Keratinocyte (primary cell): ENCODE measurements at regions not wholly inside any gene's neighbourhood (a gene's known extent, or its start where the extent isn't known, plus 50 kb on each side); places are given as distances from the start of the nearest gene placed in this dataset.
"Not testable (repeated sequence)": the region's sequence is repeated elsewhere in the genome, so short reads cannot be mapped to it uniquely, and the experiment has no call there.

Experiments used
- EZH2 ChIP-seq: IDR thresholded peaks from one replicate; pipeline ENCODE4 v1.6.1; 2012; ENCODE audit warnings: inconsistent platforms, mild to moderate bottlenecking, low read length, moderate library complexity
- TF ChIP-seq, protein P1 (sequence below), 3 experiments: IDR thresholded peaks in 1 of 3; conservative IDR thresholded peaks in 1 of 3; optimal IDR thresholded peaks in 1 of 3; 2 replicates in 2 of 3; 3 replicates in 1 of 3; pipeline versions ENCODE3 to v1.5.1; 2011; ENCODE audit warnings: low read length in 3 of 3, mild to moderate bottlenecking in 3 of 3, moderate library complexity in 2 of 3, control low read depth in 1 of 3, inconsistent platforms in 1 of 3; ENCODE audit not compliant: insufficient read depth in 2 of 3; ENCODE audit errors: extremely low read depth in 1 of 3

GRCh38 chr14:106703651-106704050, 1177.3 kb downstream of the TMEM121 start:
- TF ChIP-seq, protein P1, sequence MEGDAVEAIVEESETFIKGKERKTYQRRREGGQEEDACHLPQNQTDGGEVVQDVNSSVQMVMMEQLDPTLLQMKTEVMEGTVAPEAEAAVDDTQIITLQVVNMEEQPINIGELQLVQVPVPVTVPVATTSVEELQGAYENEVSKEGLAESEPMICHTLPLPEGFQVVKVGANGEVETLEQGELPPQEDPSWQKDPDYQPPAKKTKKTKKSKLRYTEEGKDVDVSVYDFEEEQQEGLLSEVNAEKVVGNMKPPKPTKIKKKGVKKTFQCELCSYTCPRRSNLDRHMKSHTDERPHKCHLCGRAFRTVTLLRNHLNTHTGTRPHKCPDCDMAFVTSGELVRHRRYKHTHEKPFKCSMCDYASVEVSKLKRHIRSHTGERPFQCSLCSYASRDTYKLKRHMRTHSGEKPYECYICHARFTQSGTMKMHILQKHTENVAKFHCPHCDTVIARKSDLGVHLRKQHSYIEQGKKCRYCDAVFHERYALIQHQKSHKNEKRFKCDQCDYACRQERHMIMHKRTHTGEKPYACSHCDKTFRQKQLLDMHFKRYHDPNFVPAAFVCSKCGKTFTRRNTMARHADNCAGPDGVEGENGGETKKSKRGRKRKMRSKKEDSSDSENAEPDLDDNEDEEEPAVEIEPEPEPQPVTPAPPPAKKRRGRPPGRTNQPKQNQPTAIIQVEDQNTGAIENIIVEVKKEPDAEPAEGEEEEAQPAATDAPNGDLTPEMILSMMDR (optimal IDR thresholded peaks at IDR 0.05 in 1 of 3, IDR thresholded peaks at IDR 0.05 in 1 of 3, conservative IDR thresholded peaks at IDR 0.05 in 1 of 3; ENCODE audit: extremely low read depth in 1 of 3, insufficient read depth in 2 of 3, low read length in 3 of 3) = not testable (repeated sequence)
- not testable (repeated sequence) for TF ChIP-seq EZH2
